ENCODE measurements at regions not wholly inside any gene's neighbourhood (a gene's known extent, or its start where the extent isn't known, plus 50 kb on each side); places are given as distances from the start of the nearest gene placed in this dataset.

GRCh38 chr1:50262436-50262835 lies 153.7 kb downstream of the ELAVL4 start:
- TF ChIP-seq, protein P1, sequence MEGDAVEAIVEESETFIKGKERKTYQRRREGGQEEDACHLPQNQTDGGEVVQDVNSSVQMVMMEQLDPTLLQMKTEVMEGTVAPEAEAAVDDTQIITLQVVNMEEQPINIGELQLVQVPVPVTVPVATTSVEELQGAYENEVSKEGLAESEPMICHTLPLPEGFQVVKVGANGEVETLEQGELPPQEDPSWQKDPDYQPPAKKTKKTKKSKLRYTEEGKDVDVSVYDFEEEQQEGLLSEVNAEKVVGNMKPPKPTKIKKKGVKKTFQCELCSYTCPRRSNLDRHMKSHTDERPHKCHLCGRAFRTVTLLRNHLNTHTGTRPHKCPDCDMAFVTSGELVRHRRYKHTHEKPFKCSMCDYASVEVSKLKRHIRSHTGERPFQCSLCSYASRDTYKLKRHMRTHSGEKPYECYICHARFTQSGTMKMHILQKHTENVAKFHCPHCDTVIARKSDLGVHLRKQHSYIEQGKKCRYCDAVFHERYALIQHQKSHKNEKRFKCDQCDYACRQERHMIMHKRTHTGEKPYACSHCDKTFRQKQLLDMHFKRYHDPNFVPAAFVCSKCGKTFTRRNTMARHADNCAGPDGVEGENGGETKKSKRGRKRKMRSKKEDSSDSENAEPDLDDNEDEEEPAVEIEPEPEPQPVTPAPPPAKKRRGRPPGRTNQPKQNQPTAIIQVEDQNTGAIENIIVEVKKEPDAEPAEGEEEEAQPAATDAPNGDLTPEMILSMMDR (IDR thresholded peaks at IDR 0.05), result no peak
- TF ChIP-seq POLR2A (IDR thresholded peaks at IDR 0.05), result no peak
- no peak for TF ChIP-seq POLR2AphosphoS5 (IDR thresholded peaks at IDR 0.05)
- no peak for TF ChIP-seq EP300 (IDR thresholded peaks at IDR 0.05)

Data from suprapubic skin (tissue), 4 donors.